NCI-H2171 (cell line): ENCODE measurements at regions not wholly inside any gene's neighbourhood (a gene's known extent, or its start where the extent isn't known, plus 50 kb on each side); places are given as distances from the start of the nearest gene placed in this dataset.

Source experiments
- DNase-seq: peaks from one replicate; lab custom pipeline; 2025; lab: John Stamatoyannopoulos, UW

DNA sequence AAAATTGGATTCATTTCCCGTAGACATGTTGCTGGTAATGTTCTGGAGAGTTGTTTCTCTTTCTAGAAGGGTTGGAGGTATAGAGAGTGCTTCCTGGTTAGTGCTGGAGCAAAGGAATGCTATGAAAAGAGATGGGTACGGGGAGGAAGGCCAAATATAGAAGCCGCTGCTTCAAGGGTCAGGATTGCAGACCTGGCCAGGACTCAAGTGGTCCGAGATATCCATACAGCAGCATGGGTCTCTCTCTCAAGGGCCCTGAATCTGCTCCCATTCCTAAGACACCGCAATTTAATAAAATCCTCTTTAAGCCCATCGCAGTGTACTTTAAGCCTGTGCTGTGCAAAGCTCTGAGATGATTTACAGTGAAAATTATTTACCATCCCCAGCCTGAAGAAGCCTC lies 287.0 kb downstream of the FAM43A start:
- no peak for DNase-seq

DNA sequence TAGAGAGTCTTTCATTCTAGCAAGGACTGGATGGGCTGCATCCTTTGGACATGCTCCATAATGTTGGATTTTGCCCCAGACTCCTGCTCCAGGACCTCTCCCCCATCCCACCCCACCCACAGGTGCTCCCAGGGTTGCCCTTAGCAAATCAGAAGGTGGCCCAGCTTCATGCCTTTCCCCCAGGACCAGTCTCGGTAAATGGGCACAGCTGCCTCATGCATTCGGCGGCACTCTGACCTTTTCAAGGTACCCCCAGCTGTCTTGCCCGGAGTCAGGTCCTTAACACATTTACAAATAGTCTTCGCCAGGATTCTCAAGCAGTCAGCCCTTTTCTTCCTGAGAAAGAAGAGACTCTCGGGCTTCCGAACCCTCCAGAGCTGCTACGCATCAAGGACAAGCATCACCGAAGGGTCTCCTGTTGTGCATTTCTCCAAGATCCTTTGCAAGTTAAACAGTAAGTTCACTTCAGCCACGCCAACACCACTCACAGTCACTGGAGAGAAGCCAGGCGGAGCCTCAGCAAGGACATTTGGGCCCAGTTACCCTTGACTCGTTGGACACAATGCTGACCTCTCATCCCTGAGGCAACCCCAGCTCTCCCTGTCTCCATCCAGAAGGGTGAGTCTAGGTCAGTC lies 287.8 kb downstream of the FAM43A start:
- no peak for DNase-seq

DNA sequence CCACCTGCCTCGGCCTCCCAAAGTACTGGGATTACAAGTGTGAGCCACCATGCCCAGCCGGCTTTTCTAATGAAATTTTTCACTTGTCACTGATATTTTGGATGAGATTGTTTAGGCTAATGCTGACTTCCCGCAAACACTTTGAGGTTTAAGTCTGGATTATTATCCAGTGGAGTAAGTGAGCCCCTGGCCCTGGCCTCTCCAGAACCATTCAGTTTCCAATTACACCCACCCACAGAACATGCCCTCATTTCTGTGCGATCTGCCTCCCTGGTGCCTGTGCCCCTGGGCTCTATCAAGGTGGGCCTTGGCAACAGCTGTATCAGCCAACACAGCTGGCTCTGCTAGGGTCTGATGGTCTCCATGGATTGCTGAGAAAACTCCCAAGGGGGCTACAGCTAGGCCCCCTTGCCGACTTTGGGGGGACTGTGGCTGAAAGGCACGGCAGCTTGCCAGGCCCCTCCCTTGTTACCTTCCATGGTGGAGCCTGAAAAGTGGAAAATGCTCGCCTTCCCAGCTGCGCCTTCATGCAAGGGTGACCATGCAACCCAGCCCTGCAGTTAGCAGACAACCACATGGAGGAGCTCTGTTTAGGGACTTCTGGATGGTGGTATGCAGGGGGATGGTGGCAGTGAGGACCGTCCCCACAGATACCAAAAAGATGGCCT lies 288.9 kb downstream of the FAM43A start:
- no peak for DNase-seq

DNA sequence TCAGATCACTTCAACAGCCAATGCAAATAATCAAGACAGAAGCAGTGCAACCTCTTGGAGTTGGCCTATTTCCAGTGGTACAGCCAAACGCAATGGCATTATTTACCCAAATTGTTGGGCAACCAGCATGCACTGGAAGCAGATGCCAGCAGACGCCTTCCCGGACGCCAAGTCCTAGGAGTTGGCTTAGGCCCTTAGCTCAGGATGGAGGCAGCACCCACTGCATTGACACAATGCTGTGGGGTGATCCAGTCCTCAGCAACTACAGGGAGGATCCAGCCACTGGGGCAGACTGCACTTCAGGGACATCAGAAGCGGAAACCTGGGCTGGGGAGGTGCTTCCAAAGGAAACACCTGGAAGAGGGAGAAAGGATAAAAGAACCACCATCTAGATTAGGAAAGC lies 290.4 kb downstream of the FAM43A start:
- DNase-seq = no peak

DNA sequence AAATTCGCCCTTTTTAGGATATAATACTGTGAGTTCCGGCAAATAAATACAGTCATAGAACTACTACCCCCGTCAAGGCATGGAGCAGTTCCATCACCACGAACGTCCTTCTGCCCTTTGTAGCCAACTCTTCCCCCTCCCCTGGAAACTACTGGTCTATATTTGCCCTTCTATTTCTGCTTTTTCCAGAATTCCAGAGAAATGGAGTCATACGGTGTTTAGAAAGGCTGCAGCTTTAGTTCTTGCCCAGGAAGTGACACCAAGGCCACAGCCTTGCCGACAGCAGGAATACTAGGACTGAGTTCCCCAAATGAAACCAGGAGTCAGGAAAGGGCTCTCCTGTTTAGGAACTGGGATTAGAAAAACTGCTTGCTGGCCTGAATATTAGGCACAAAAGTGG lies 291.2 kb downstream of the FAM43A start:
- no peak for DNase-seq

DNA sequence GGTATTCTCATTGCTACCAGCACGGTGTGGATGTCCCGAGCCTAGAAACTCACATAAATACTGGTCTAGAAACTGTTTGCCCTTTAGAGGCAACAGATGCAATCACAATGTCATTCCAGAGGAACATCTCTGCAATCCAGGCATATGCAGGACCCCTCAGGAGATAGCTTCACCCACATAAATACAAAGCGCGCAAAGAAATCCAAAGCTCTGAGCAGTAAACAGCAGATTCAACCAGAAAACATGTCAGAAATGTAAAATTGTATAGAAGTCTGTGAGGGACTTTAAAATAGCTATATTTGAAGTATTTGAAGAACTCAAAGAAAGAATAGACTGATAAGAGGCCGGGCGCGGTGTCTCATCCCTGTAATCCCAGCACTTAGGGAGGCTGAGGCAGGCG lies 291.7 kb downstream of the FAM43A start:
- DNase-seq = no peak

DNA sequence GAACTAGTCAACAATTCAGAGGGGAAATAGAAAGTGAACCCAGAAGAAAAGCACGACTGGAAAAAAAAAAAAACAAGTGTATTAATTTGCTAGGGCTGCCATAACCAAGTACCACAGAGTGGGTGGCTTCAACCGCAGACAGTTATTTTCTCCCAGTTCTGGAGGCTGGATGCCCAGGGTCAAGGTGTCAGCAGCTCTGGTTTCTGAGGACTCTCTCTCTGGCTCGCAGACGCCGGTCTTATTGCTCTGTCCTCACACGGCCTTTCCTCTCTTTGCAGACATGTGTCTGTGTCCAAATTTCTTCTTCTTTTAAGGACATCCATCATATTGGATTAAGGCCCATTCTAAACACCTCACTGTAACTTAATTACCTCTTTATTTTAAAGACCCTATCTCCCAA lies 291.8 kb downstream of the XXYLT1 start:
- no peak for DNase-seq

DNA sequence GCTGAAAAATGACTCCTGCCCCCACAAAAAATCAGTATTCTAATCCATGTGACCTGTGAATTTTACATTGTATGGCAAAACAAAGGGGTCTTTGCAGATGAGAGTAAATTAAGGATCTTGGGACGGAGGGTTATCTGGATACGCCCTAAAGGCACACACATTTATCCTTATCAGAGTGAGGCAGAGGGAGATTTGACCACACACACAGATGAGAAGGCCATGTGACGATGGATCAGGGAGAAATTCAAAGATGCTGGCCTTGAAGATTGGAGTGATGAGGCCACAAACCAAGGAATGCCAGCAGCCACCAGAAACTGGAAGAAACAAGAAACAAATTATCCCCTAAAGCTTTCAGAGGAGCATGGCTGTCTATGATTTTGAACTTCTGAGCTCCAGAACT lies 288.5 kb downstream of the XXYLT1 start:
- DNase-seq = no peak

DNA sequence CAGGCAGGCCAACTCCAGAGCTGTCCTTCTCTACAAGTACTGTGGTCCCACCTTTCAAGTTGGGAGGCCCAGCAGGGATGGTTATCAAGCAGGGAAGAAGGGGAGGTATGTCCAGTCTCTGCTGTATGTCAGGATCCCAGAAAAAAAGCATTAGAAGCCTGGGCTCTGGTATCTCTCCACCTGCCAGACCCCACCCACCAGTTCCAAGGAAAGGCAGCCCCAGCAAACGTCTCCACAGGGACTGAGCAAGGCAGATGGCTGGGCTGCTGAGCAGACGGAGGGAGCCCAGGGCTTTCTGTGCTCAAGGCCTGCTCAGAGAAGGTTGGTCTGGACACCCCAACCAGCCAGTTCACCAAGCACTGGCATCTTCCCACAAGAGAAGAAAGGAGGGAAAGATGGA lies 287.8 kb downstream of the XXYLT1 start:
- peak; percentile 47 for DNase-seq

DNA sequence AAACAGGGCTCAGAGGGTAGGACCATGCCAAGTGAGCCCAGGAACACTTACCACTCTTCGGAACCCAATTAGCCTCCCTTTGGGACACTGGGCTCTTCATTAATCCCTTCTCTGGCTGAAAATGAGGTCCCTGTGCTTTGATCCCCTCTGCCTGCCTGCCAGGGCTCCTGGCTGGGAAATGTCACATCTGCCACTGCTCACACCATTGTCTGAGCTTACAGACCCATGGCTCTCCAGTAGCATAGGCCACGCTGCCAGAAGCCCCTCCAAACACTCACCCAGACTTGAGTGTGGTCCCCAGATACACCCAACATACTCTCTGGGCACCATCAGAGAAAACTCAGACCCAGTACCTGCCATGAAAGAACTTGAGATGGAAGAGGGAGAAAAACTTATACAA lies 287.3 kb downstream of the XXYLT1 start:
- no peak for DNase-seq

DNA sequence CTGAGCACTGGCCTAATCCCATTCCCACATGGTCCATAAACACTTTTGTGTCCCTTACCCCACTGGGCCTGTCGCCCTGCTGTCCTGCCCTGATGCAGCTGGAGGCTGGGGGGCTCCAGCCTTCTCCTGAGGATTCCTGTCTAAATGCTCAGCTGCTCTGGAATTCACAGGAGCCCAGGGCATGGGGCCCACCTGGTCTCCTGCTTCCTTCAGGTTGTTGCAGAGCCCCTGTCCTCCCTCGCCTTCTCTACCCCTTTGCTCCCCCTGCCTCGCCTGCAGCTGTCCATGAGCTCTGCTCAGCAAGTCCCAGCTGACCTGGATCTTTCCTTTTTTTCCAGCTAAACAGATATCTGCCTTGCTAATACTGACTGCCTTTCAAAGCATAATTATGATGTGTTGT lies 286.9 kb downstream of the XXYLT1 start:
- DNase-seq = no peak

DNA sequence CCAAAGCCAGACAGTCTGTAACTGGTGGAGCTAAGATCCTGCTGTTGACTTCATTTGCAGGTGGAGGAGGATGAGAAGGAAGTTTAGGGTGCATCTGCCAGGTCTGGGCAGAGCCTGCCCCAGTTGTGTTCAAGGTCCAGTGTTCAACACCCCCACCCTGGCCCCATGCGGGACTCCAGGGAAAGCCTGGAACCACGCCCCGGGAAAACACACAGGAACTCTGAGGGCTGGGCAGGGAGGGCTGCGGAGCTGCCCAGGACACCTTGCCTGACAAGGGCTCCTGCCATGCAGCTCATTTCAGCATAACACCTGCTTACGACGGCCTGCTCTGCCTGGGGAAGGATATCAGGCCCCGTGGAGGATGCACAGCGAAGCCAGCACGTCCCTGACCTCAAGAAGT lies 286.3 kb downstream of the XXYLT1 start:
- no peak for DNase-seq

DNA sequence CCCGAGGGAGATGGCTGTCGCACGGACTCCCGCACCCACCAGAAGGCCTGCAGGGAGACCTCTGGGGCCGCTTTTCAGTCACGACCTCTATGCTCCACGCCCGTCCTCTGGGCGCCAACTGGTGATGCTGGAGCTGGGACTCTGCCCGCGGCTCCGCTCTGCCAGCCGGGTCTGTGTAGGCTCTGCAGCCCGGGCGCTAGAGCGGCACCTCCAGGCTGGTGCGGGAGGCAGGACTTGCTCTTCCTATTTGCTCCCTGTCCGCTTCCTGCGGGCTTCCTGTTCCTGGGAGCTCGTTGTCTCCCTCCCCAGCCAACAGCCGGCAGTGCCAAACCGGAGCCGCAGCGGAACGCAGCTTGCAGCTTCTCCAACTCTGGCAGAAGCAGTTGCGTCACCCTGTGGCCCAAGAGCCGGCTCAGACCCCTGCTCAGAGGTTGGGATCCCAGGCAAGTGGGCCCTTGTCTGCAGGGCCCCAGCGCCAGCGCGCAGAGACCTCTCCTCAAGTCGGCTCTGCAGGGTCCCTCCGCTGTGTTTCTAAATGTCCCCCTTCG lies 285.9 kb downstream of the XXYLT1 start:
- no peak for DNase-seq

DNA sequence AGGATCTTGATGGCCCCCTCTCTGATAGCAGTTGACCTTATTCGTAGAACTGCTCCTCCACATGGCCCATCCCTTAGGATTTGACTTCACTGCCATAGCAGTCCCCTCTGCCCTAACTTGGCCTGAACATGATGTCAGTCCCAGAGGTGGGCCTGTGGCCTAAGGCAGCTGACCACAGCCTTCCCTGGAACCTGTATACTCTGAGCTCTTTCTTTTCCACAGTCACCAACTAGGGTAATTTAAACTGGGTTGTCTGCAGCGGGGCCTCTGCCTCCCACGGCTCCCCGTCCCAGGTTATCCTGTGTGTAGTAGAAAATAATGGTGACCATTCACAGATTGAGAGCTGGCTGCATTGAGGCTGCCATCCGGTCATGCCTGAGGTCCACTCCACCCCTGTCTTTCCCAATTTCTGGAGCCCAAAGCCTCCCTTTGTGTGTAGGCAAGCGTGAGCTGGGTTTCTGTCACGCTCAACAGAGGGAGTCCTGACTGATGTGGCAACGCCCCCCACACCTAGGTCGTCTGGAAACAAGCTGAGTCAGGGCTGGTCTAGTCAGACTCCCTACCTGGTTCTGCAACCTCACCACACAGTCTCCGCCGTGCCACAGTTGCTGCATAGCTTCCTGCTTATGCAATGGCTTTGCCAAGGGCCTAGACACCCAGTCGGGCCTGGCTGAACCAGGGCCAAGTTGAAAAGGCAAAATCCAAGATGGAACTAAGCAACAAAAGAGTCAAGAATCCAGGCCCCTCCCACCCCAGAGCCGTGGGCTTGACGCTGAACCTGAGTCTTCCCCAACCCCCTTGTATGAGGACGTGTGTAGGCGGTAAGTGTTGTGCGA lies 284.5 kb downstream of the XXYLT1 start:
- DNase-seq = no peak

DNA sequence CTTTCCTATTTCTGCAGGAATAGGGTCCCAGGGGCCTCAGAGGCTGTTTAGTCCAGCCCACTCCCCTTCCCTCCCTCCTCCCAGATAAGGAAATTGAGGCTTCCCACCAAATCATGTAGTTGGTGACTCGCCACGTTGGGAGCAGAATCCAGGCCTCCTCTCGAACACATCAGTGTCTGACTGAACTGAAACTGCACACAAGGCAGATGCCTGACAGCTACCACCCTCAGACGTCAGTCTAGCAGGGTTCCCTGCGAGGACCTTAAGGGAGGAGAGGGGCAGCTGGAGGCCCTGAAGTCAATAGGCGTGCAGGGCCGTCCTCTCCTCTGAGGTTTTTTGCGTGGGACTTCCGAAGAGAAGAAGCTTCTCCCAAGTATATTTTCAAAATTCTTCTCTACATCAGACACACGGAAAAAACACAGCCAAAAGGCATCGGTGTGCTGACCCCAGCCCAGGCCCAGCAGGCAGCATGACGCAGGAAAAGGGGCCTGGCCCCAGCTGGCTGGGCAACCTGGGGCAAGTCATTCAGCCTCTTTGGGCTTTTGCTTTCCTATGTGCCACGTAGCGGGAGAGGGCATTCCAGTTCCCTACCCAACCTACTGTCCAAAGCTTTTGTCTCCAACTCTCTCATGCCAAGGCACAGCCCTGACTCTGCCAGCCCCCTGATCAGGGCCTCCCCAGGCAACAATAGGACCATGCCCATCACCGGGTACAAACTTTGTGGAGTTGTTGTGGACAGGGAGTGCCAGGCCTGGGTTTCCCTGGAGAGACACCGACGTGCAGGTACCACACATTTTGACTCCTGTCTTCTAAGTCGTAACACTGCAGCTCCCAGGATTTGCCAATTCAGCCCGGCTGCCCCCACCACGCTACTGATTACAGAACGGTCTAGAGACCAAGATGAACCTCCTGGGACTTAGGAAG lies 283.1 kb downstream of the XXYLT1 start:
- no peak for DNase-seq

DNA sequence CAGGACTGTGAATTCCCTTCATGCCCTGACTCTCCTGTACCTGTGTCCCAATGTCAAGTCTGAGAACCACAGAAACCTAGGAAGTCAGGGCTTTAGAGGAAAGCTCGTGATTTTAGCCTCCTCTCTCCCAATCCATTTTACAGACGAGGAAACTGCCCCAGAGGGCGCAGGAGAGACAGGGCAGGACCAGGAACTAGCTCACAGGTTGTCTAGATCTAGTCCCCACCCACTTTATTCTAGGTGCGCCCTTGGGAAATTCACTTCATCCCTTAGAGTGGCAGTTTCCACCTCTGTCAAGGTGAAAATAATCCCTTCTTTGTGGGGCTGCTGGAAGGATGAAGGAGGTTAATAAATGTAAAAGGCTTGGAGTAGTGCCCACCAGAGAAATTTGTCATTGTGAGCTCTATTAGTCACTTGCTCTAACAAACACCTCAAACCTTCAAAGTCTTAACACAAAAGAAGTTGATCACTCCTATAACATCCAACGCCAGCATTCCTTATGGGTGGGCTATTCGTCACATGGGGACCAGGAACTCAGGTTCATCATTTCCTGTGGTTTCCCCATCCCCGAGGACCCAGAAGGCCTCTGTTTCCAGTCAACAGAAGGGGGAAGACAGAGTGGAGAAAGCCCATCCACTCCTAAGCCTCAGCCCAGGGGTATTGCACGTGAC lies 282.3 kb downstream of the XXYLT1 start:
- no peak for DNase-seq

DNA sequence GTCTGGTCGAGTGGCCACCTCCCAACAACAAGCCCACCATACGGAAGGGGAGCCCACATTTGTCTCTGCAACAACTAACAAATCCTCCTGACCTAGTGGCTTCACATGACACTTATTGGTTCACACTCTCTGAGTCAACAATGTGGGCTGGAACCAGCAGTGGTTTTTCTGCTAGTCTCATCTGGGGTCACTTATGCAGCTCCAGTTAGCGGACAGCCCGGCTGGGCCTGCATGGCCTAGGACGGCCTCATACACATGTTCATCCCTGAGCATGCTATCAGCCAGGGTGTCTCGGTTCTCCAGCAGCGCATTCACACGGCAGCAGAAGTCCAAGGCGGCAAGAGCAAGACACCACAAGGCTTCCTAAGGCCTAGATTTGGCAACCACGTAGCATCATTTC lies 281.7 kb downstream of the XXYLT1 start:
- no peak for DNase-seq

DNA sequence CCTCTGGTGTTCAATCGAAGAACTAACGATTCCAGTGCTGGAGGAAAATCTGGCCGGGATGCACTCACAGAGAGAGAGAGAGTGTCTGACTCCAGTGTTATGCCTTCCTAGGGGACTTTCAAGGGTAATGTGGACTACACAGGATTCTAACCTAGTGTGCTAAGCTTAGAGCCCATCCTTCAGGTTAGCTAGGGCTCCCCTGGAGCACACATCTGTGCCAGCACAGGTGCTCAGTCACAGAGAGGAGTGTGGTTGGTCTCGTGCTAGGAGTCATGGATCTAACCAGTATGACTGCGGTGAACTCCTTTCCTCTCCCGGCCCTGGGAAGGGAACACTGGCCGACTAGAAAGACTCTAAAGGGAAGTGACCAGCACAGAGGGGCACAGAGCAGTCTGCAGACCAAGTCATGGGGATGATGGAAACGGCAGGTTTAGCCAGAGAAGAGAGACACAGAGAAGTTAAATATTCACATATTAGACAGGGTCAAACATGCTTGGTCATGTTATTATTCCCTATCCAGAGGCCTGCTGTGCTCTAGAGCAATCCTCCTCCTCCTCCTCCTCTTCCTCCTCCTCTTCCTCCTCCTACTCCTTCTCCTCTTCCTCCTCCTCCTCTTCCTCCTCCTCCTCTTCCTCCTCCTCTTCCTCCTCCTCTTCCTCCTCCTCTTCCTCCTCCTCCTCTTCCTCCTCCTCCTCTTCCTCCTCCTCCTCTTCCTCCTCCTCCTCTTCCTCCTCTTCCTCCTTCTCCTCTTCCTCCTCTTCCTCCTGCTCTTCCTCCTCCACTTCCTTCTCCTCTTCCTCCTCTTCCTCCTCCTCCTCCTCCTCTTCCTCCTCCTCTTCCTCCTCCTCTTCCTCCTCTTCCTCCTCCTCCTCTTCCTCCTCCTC lies 280.3 kb downstream of the XXYLT1 start:
- DNase-seq = no peak

DNA sequence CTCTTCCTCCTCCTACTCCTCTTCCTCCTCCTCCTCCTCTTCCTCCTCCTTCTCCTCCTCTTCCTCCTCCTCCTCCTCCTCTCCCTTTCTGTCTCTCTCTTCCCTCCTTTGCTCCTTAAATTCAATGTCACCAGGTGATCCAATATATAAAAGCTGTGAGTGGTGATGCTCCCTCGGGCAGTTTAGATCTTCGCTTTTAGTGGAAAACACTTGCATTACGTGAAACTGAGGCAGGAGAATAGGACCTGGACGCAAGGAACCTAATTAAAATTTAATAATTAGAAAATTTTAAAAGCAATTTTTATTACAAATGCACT lies 279.7 kb downstream of the XXYLT1 start:
- no peak for DNase-seq

DNA sequence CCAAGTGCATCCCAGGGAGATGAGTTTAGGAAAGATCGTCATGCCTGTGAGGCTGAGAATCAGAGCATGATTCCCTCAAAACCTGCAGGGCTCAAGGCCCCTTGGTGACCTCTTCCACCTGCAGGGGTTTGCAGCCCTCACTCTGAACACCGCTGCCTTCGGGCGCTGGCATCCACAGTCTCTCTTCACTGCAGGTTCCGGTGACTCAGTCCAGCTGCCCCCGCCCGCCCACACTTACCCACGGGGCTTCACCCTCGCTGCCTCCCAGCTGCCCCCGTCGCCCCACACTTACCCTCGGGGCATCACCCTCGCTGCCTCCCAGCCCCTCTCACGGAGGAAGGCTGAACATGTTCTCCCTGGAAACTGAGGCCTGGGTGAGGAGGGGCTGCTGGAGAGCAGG lies 277.1 kb downstream of the XXYLT1 start:
- no peak for DNase-seq
